GM12878 (cell line): ENCODE measurements at regions not wholly inside any gene's neighbourhood (a gene's known extent, or its start where the extent isn't known, plus 50 kb on each side); places are given as distances from the start of the nearest gene placed in this dataset.

ENCODE experiments used
- EP300 ChIP-seq, 2 experiments: fragments of 150-350 bp in 1 of 2; IDR thresholded peaks; 2 replicates each; pipeline ENCODE4 v1.6.1; 2011 to 2012; ENCODE audit warnings: low read depth in 2 of 2, low read length in 2 of 2, borderline replicate concordance in 1 of 2, improper control_type of control experiment in 1 of 2, inconsistent platforms in 1 of 2; ENCODE audit not compliant: control insufficient read depth in 1 of 2
- EZH2 ChIP-seq: IDR thresholded peaks from 2 replicates; pipeline ENCODE4 v1.6.1; 2012; ENCODE audit warnings: low read depth, mild to moderate bottlenecking, control low read depth, inconsistent platforms, low read length, borderline replicate concordance; ENCODE audit not compliant: control insufficient read depth
- NFYB ChIP-seq: IDR thresholded peaks from 2 replicates; pipeline ENCODE4 v1.6.1; 2011; ENCODE audit warnings: low read depth, mild to moderate bottlenecking, low read length, improper control_type of control experiment, moderate library complexity; ENCODE audit not compliant: insufficient read depth
- SUZ12 ChIP-seq: fragments of 200-600 bp; sonication (generic); IDR thresholded peaks from one replicate; pipeline ENCODE4 v1.6.1; 2018; ENCODE audit warnings: antibody characterized with exemption, mild to moderate bottlenecking; ENCODE audit not compliant: unreplicated experiment
- TAF1 ChIP-seq: IDR thresholded peaks from 2 replicates; pipeline ENCODE4 v1.6.1; 2011; ENCODE audit warnings: mild to moderate bottlenecking, low read depth, low read length, borderline replicate concordance
- TF ChIP-seq, protein P1 (sequence below), 3 experiments: IDR thresholded peaks in 2 of 3; conservative IDR thresholded peaks in 1 of 3; 2 replicates each; pipeline ENCODE4 v1.5.1; 2011; ENCODE audit warnings: low read depth in 3 of 3, low read length in 3 of 3, mild to moderate bottlenecking in 3 of 3, control low read depth in 2 of 3, moderate library complexity in 2 of 3, inconsistent platforms in 1 of 3, mixed read lengths in 1 of 3; ENCODE audit not compliant: control insufficient read depth in 2 of 3, insufficient read depth in 1 of 3; ENCODE audit errors: extremely low read depth in 1 of 3

DNA sequence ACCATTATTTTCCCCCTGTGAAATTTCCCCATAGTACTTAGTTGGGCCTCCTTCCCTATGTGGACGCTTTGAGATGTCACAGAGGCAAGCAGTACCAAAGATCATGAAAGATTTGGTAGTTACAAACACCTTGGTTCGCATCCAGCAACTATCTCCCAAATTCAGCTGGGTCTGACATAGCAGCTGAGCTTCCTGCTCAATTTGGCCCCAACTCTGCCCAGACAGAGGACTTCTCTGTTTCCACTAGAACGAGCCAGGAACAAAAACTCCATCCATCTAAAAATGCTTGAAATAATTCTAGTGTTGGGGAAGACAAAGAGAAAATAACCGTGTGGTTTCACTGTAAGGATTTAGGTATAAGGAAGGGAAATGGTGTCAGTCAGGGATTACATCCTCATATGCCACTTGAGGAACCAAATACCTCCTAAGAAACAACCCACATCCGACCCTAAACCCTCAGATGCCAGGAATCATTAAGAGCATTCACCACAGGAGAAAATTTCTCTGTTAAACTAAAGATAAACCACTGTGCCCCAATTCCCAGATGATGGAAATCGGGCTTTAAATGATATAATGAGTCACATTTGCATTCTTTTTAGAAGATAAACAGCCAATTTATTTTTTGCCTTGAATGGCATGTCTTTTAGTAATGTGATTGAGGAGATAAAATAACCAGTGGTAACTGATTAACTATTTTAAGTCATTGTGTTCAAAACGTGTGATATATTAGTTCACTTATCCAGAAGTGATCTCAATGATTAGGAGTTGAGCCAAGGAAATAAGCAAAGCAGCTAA lies 103.7 kb upstream of the IFNG-AS1 start:
- TF ChIP-seq, protein P1, sequence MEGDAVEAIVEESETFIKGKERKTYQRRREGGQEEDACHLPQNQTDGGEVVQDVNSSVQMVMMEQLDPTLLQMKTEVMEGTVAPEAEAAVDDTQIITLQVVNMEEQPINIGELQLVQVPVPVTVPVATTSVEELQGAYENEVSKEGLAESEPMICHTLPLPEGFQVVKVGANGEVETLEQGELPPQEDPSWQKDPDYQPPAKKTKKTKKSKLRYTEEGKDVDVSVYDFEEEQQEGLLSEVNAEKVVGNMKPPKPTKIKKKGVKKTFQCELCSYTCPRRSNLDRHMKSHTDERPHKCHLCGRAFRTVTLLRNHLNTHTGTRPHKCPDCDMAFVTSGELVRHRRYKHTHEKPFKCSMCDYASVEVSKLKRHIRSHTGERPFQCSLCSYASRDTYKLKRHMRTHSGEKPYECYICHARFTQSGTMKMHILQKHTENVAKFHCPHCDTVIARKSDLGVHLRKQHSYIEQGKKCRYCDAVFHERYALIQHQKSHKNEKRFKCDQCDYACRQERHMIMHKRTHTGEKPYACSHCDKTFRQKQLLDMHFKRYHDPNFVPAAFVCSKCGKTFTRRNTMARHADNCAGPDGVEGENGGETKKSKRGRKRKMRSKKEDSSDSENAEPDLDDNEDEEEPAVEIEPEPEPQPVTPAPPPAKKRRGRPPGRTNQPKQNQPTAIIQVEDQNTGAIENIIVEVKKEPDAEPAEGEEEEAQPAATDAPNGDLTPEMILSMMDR (IDR thresholded peaks at IDR 0.05 in 2 of 3, conservative IDR thresholded peaks at IDR 0.05 in 1 of 3; ENCODE audit: control insufficient read depth in 2 of 3, extremely low read depth in 1 of 3, insufficient read depth in 1 of 3, low read depth in 3 of 3, low read length in 3 of 3) = no peak
- TF ChIP-seq NFYB (no peak), SUZ12 (no peak), EZH2 (no peak), TAF1 (no peak), EP300 (IDR thresholded peaks at IDR 0.05; ENCODE audit: borderline replicate concordance in 1 of 2, control insufficient read depth in 1 of 2, low read depth in 2 of 2, low read length in 2 of 2) (no peak)
